Chondrocyte (in vitro differentiated cells): ENCODE measurements at regions not wholly inside any gene's neighbourhood (a gene's known extent, or its start where the extent isn't known, plus 50 kb on each side); places are given as distances from the start of the nearest gene placed in this dataset.

ENCODE experiments used
- DNase-seq: peaks from one replicate; pipeline ENCODE4 v3.0.0; 2021; ENCODE audit warnings: mixed read lengths, low spot score
- H3K27ac Mint-ChIP-seq: one replicate; pipeline ENCODE4 v1.8.0; 2021; ENCODE audit warnings: mild to moderate bottlenecking, moderate library complexity, mixed read lengths; ENCODE audit not compliant: unreplicated experiment
- H3K27me3 Mint-ChIP-seq: 2 replicates; pipeline ENCODE4 v1.8.0; 2021; ENCODE audit warnings: low read depth, mixed read lengths
- H3K36me3 Mint-ChIP-seq: 2 replicates; pipeline ENCODE4 v1.8.0; 2021; ENCODE audit warnings: low read depth, mixed read lengths
- H3K4me1 Mint-ChIP-seq: 2 replicates; pipeline ENCODE4 v1.8.0; 2021; ENCODE audit warnings: low read depth, mild to moderate bottlenecking, mixed read lengths
- H3K4me3 Mint-ChIP-seq: one replicate; pipeline ENCODE4 v1.8.0; 2021; ENCODE audit warnings: mild to moderate bottlenecking, moderate library complexity, mixed read lengths; ENCODE audit not compliant: unreplicated experiment
- H3K9me3 Mint-ChIP-seq: 2 replicates; pipeline ENCODE4 v1.8.0; 2021; ENCODE audit warnings: low read depth, mixed read lengths
- CTCF ChIP-seq: fragments of 200-600 bp; sonication (generic); IDR thresholded peaks from 2 replicates; pipeline ENCODE4 v1.5.0; 2021; ENCODE audit warnings: antibody characterized with exemption, mild to moderate bottlenecking, moderate library complexity

- no peak overlapping the region for H3K4me3 Mint-ChIP-seq
- H3K4me1 Mint-ChIP-seq: no peaks in the 10 kb centered on the region
- peaks cover 31% of the 10 kb centered on the region for H3K27me3 Mint-ChIP-seq
- no peak overlapping the region for H3K27ac Mint-ChIP-seq
- no peaks in the 10 kb centered on the region for H3K9me3 Mint-ChIP-seq
- peaks cover 2% of the 10 kb centered on the region for H3K36me3 Mint-ChIP-seq
- no peak for DNase-seq
- no peak for TF ChIP-seq CTCF
These were observed 87.7 kb downstream of the DCK start for GRCh38 chr4:71081192-71081591.

- no peak for DNase-seq
- no peak for TF ChIP-seq CTCF
- peaks cover 18% of the 10 kb centered on the region for H3K9me3 Mint-ChIP-seq
- H3K4me1 Mint-ChIP-seq: peaks cover 5% of the 10 kb centered on the region
- H3K27me3 Mint-ChIP-seq: peaks cover 25% of the 10 kb centered on the region
- H3K4me3 Mint-ChIP-seq: no peak overlapping the region
- H3K36me3 Mint-ChIP-seq: no peaks in the 10 kb centered on the region
- H3K27ac Mint-ChIP-seq: no peak overlapping the region
These were observed 100.3 kb downstream of the DCK start for GRCh38 chr4:71093745-71094144.

GRCh38 chr4:71094201-71094600 lies 100.8 kb downstream of the DCK start:
- TF ChIP-seq CTCF: no peak
- peaks cover 5% of the 10 kb centered on the region for H3K4me1 Mint-ChIP-seq
- H3K36me3 Mint-ChIP-seq: no peaks in the 10 kb centered on the region
- H3K27me3 Mint-ChIP-seq: peaks cover 25% of the 10 kb centered on the region
- no peak for DNase-seq
- H3K9me3 Mint-ChIP-seq: peaks cover 14% of the 10 kb centered on the region
- no peak overlapping the region for H3K4me3 Mint-ChIP-seq
- no peak overlapping the region for H3K27ac Mint-ChIP-seq

GRCh38 chr4:71095141-71095540 lies 101.7 kb downstream of the DCK start:
- no peak overlapping the region for H3K4me3 Mint-ChIP-seq
- TF ChIP-seq CTCF: no peak
- H3K4me1 Mint-ChIP-seq: peaks cover 5% of the 10 kb centered on the region
- H3K27ac Mint-ChIP-seq: no peak overlapping the region
- H3K36me3 Mint-ChIP-seq: no peaks in the 10 kb centered on the region
- DNase-seq: no peak
- peaks cover 9% of the 10 kb centered on the region for H3K9me3 Mint-ChIP-seq
- peaks cover 32% of the 10 kb centered on the region for H3K27me3 Mint-ChIP-seq

- DNase-seq: no peak
- H3K27ac Mint-ChIP-seq: no peak overlapping the region
These were observed 102.1 kb downstream of the DCK start for GRCh38 chr4:71095545-71095944.

More at GRCh38 chr4:71095545-71095944, 102.1 kb downstream of the DCK start:
- Mint-ChIP-seq H3K9me3 (peaks cover 9% of the 10 kb centered on the region), H3K4me3 (no peak overlapping the region), H3K4me1 (peaks cover 5% of the 10 kb centered on the region), H3K36me3 (no peaks in the 10 kb centered on the region), H3K27me3 (peaks cover 37% of the 10 kb centered on the region)
- no peak for TF ChIP-seq CTCF
